Kidney epithelial cell (primary cell): ENCODE measurements at regions not wholly inside any gene's neighbourhood (a gene's known extent, or its start where the extent isn't known, plus 50 kb on each side); places are given as distances from the start of the nearest gene placed in this dataset.

Experiments
- DNase-seq: peaks from one replicate; pipeline ENCODE4 v3.0.0-alpha.2; 2010; ENCODE audit warnings: low read depth
- H3K27me3 ChIP-seq: 2 replicates; pipeline ENCODE4 v1.6.0; 2011; ENCODE audit warnings: low read length; ENCODE audit not compliant: control insufficient read depth, insufficient read depth
- H3K36me3 ChIP-seq: 2 replicates; pipeline ENCODE4 v1.5.1; 2011; ENCODE audit warnings: low read length; ENCODE audit not compliant: control insufficient read depth, insufficient read depth
- H3K4me3 ChIP-seq: 2 replicates; pipeline ENCODE4 v1.5.1; 2011; ENCODE audit warnings: low read depth, mild to moderate bottlenecking, control low read depth, low read length
- TF ChIP-seq, protein P1 (sequence below): IDR thresholded peaks from 2 replicates; pipeline ENCODE4 v1.5.1; 2011; ENCODE audit warnings: mild to moderate bottlenecking, moderate library complexity, low read length, control low read depth, inconsistent platforms; ENCODE audit not compliant: insufficient read depth, poor library complexity, severe bottlenecking

DNA sequence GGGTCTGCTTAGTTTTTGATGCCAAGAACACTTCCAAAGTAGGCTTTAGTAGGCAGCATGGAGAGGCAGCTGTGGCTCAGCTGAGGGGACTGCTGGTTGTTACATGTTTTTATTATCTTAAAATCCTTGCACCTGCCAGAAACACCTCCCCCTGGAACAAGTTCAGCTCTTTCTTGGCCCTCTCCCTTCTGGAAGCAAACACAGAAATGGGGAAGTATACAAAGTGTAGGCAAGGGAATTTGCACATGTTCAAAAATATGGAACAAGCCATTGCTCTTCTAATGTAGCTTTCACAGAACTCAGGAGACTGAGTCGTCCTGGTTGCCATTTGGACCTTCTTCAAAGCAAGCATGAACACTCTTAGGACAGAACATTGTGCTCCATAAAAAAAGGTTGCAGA lies 169.1 kb upstream of the SEMA6D start:
- DNase-seq: no peak
- no peaks in the 10 kb centered on the region for H3K36me3 ChIP-seq
- no peaks in the 10 kb centered on the region for H3K27me3 ChIP-seq
- H3K4me3 ChIP-seq: no peak overlapping the region
- TF ChIP-seq, protein P1, sequence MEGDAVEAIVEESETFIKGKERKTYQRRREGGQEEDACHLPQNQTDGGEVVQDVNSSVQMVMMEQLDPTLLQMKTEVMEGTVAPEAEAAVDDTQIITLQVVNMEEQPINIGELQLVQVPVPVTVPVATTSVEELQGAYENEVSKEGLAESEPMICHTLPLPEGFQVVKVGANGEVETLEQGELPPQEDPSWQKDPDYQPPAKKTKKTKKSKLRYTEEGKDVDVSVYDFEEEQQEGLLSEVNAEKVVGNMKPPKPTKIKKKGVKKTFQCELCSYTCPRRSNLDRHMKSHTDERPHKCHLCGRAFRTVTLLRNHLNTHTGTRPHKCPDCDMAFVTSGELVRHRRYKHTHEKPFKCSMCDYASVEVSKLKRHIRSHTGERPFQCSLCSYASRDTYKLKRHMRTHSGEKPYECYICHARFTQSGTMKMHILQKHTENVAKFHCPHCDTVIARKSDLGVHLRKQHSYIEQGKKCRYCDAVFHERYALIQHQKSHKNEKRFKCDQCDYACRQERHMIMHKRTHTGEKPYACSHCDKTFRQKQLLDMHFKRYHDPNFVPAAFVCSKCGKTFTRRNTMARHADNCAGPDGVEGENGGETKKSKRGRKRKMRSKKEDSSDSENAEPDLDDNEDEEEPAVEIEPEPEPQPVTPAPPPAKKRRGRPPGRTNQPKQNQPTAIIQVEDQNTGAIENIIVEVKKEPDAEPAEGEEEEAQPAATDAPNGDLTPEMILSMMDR: no peak

DNA sequence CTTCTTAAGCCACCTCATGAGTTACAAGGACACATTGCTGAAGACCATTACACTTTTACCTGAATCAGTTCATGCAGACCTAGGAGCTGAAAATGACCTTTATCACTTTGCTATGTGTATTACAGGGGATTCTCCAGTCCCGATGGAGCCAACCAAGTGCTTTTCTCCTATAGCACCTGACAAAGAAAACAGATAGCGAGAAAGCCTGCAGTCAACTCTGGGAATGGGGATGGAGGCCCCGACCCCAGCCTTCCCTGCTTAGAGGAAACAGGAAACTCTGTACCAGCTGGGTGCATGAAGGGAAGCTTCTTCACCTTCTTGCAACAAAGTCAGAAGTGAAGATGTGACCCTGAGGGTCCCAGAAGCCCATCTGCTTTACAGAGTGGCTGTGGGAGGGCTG lies 168.3 kb upstream of the SEMA6D start:
- DNase-seq: no peak
- H3K27me3 ChIP-seq: no peaks in the 10 kb centered on the region
- H3K36me3 ChIP-seq: no peaks in the 10 kb centered on the region
- H3K4me3 ChIP-seq: no peak overlapping the region
- TF ChIP-seq, protein P1: no peak

DNA sequence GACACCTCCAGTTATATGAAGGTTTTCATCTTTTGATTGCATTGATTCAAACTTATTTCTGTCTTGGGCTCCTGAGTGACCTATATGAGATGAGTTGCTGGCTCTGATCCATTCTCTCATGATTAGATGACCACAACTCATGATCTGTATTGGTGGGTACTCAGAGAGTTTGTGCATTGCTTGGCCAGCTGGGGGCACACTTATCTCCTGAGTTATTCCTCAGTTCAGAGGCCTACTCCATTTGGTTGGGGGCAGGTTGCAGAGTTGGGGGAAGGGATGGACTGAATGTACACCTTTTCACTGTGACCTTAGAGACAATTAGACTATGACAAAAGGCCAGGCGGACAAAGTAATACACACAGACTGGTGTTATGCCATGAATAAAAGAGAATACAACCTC lies 166.2 kb upstream of the SEMA6D start:
- DNase-seq: no peak
- H3K36me3 ChIP-seq: no peaks in the 10 kb centered on the region
- TF ChIP-seq, protein P1: no peak
- H3K27me3 ChIP-seq: no peaks in the 10 kb centered on the region
- no peak overlapping the region for H3K4me3 ChIP-seq

DNA sequence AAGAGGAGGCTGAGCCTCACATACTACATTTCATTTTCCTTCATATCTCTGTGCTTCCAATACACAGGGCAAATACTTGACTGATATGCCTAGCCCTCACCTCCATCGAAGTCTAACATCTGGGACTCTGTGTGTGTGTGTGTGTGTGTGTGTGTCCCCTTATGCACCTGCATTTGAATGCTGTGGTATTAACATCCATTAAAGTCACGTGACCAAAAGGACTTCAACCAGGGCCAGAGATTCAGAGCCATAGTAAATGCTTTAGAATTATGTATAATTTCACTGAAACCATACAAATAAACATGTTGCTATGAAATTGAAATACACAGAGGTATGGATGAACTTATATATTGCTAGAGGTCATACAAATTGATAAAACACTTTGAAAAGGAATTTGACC lies 165.8 kb upstream of the SEMA6D start:
- Histone ChIP-seq H3K4me3 (no peak overlapping the region), H3K27me3 (no peaks in the 10 kb centered on the region), H3K36me3 (no peaks in the 10 kb centered on the region)
- TF ChIP-seq, protein P1: no peak
- DNase-seq: no peak

DNA sequence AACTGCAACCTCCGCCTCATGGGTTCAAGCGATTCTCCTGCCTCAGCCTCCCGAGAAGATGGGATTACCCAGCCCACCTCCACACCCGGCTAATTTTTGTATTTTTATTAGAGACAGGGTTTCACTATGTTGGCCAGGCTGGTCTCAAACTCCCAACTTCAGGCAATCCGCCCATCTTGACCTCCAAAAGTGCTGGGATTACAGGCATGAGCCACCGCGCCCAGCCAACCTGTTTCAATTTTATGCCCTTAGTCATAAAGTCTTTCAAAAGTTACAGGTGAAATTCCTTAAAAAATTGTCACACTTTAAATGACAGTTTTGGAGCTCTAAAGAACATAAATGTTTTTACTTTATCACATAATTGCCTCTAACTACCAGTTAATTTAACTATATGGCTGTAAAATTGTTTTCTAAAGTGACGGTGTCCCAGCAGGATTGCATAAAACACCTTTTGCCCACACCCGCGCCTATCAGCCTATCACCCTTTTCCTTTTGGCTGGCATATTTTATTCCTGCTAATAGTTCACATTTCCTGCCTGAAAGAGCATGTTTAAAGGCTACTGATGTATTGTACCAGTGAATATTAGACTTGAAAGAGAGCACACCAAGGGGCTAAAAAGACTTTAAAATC lies 164.2 kb upstream of the SEMA6D start:
- Histone ChIP-seq H3K4me3 (no peak overlapping the region), H3K36me3 (no peaks in the 10 kb centered on the region), H3K27me3 (no peaks in the 10 kb centered on the region)
- TF ChIP-seq, protein P1: no peak
- DNase-seq: no peak

DNA sequence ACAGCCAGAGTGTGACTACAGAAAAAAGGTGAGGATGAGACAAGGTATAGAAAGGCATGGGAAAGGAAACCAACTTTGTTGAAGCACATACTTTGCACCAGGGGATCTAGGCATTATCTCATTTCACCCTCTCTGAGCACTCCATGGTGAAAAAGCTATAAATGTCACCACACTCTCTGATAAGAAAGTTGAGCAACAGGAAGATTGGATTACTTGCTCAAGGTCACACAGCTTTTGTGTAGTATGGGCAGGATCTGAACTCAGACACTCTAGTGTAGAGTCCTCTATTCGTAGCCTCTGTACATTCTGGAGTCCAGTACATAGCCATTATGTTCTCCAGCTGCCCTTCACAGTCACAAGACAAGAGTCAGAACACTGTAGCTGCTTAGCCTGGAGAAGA lies 163.4 kb upstream of the SEMA6D start:
- DNase-seq: no peak
- H3K4me3 ChIP-seq: no peak overlapping the region
- TF ChIP-seq, protein P1: no peak
- no peaks in the 10 kb centered on the region for H3K27me3 ChIP-seq
- no peaks in the 10 kb centered on the region for H3K36me3 ChIP-seq
